HCT116 (cell line): ENCODE measurements at regions not wholly inside any gene's neighbourhood (a gene's known extent, or its start where the extent isn't known, plus 50 kb on each side); places are given as distances from the start of the nearest gene placed in this dataset.

Experiments
- ATF3 ChIP-seq: IDR thresholded peaks from 2 replicates; pipeline ENCODE4 v1.6.1; 2012
- CBX3 ChIP-seq: IDR thresholded peaks from 2 replicates; pipeline ENCODE4 v1.6.1; 2012; ENCODE audit warnings: low read depth
- CEBPB ChIP-seq: IDR thresholded peaks from 2 replicates; pipeline ENCODE4 v1.6.1; 2012; ENCODE audit warnings: low read depth
- EZH2 ChIP-seq: fragments of 200-600 bp; sonication (generic); IDR thresholded peaks from 2 replicates; pipeline ENCODE4 v1.6.1; 2017; ENCODE audit warnings: antibody characterized with exemption, mixed run types
- EZH2phosphoT487 ChIP-seq: fragments of 200-600 bp; IDR thresholded peaks from 2 replicates; pipeline ENCODE4 v1.6.1; 2018; ENCODE audit warnings: antibody characterized with exemption, borderline replicate concordance
- FOSL1 ChIP-seq: IDR thresholded peaks from 2 replicates; pipeline ENCODE4 v1.6.1; 2012; ENCODE audit warnings: low read depth
- POLR2A ChIP-seq: IDR thresholded peaks from 2 replicates; pipeline ENCODE4 v1.7.0; 2011; ENCODE audit warnings: borderline replicate concordance; ENCODE audit not compliant: insufficient read depth, insufficient read length; ENCODE audit errors: extremely low read depth
- POLR2AphosphoS5 ChIP-seq: IDR thresholded peaks from 2 replicates; pipeline ENCODE4 v1.6.1; 2011; ENCODE audit warnings: mild to moderate bottlenecking, low read depth, low read length, moderate library complexity
- RAD21 ChIP-seq: IDR thresholded peaks from 2 replicates; pipeline ENCODE4 v1.6.1; 2012; ENCODE audit warnings: low read depth, mild to moderate bottlenecking
- REST ChIP-seq: IDR thresholded peaks from 2 replicates; pipeline ENCODE4 v1.6.1; 2012; ENCODE audit warnings: low read depth
- TCF7L2 ChIP-seq: IDR thresholded peaks from 2 replicates; pipeline ENCODE4 v1.7.0; 2011; ENCODE audit warnings: borderline replicate concordance, inconsistent platforms; ENCODE audit not compliant: insufficient read depth, insufficient read length; ENCODE audit errors: extremely low read depth
- TF ChIP-seq, protein P1 (sequence below), 3 experiments: fragments of 200-600 bp in 1 of 3; sonication (generic) in 1 of 3; IDR thresholded peaks in 2 of 3; conservative IDR thresholded peaks in 1 of 3; 2 replicates each; pipeline ENCODE4 v1.5.1; 2012 to 2017; ENCODE audit warnings: low read depth in 2 of 3, low read length in 2 of 3, antibody characterized with exemption in 1 of 3, borderline replicate concordance in 1 of 3, control low read depth in 1 of 3, mild to moderate bottlenecking in 1 of 3, mixed read lengths in 1 of 3, mixed run types in 1 of 3, moderate library complexity in 1 of 3; ENCODE audit not compliant: insufficient read depth in 1 of 3

DNA sequence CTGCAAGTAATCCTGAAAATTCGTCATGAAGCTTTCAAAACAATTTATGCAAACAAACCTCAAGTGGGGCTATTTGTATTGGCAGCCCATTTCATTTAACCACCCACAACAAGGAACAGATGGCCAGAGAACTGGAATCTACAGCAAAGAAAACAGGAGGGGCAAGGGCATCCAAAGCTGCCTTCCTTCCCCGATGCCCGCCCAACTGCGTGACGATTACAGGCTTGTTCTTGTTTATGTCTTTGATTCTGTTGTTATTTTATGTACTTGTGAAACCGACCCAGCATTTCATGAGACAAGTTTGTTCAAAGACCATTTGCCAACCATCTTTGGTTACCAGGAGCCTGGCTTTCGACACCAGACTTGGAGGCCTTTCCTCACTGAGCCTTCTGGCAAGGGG lies 59.1 kb upstream of the IRX6 start:
- TF ChIP-seq TCF7L2 (no peak), EZH2 (no peak), RAD21 (no peak), ATF3 (no peak), POLR2A (no peak), EZH2phosphoT487 (no peak), POLR2AphosphoS5 (no peak), CEBPB (no peak), REST (no peak), FOSL1 (no peak), CBX3 (no peak)
- TF ChIP-seq, protein P1, sequence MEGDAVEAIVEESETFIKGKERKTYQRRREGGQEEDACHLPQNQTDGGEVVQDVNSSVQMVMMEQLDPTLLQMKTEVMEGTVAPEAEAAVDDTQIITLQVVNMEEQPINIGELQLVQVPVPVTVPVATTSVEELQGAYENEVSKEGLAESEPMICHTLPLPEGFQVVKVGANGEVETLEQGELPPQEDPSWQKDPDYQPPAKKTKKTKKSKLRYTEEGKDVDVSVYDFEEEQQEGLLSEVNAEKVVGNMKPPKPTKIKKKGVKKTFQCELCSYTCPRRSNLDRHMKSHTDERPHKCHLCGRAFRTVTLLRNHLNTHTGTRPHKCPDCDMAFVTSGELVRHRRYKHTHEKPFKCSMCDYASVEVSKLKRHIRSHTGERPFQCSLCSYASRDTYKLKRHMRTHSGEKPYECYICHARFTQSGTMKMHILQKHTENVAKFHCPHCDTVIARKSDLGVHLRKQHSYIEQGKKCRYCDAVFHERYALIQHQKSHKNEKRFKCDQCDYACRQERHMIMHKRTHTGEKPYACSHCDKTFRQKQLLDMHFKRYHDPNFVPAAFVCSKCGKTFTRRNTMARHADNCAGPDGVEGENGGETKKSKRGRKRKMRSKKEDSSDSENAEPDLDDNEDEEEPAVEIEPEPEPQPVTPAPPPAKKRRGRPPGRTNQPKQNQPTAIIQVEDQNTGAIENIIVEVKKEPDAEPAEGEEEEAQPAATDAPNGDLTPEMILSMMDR (IDR thresholded peaks at IDR 0.05 in 2 of 3, conservative IDR thresholded peaks at IDR 0.05 in 1 of 3; ENCODE audit: borderline replicate concordance in 1 of 3, insufficient read depth in 1 of 3, low read depth in 2 of 3, low read length in 2 of 3), result no peak
